ENCODE measurements at regions not wholly inside any gene's neighbourhood (a gene's known extent, or its start where the extent isn't known, plus 50 kb on each side); places are given as distances from the start of the nearest gene placed in this dataset.

DNA sequence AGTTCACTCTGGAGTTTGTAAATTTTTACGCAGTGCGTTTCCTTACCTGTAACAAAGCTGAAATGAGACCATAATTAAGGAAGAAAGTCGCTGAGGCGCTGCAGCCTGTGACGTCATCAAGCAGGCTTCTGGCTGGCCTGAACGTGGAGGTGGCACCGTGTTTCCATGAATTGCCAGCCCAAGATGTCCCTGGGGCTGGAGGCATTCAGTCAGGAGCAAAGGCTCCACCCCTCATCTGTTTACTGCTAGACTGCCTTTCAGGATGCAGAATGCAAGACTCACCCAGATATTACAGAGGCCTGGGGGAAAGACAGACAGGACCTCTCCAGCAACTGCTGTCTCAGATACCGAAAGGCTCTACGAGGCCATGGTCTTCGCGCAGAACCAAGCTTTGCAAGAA is 424.6 kb downstream of the TSHZ3 start:
- no peaks in the 10 kb centered on the region for H3K27me3 ChIP-seq (ENCODE audit: control insufficient read depth, insufficient read depth, low read length)
- H3K36me3 ChIP-seq (ENCODE audit: control insufficient read depth, insufficient read depth, low read length) = no peaks in the 10 kb centered on the region
- ChIA-PET POLR2A (no interaction called here), CTCF (no interaction called here)
- no peak for DNase-seq (ENCODE audit: low read depth)
- no peak overlapping the region for H3K4me3 ChIP-seq (ENCODE audit: low read depth, low read length)
- TF ChIP-seq, protein P1, sequence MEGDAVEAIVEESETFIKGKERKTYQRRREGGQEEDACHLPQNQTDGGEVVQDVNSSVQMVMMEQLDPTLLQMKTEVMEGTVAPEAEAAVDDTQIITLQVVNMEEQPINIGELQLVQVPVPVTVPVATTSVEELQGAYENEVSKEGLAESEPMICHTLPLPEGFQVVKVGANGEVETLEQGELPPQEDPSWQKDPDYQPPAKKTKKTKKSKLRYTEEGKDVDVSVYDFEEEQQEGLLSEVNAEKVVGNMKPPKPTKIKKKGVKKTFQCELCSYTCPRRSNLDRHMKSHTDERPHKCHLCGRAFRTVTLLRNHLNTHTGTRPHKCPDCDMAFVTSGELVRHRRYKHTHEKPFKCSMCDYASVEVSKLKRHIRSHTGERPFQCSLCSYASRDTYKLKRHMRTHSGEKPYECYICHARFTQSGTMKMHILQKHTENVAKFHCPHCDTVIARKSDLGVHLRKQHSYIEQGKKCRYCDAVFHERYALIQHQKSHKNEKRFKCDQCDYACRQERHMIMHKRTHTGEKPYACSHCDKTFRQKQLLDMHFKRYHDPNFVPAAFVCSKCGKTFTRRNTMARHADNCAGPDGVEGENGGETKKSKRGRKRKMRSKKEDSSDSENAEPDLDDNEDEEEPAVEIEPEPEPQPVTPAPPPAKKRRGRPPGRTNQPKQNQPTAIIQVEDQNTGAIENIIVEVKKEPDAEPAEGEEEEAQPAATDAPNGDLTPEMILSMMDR (IDR thresholded peaks at IDR 0.05; ENCODE audit: insufficient read depth, low read depth, low read length) = no peak

DNA sequence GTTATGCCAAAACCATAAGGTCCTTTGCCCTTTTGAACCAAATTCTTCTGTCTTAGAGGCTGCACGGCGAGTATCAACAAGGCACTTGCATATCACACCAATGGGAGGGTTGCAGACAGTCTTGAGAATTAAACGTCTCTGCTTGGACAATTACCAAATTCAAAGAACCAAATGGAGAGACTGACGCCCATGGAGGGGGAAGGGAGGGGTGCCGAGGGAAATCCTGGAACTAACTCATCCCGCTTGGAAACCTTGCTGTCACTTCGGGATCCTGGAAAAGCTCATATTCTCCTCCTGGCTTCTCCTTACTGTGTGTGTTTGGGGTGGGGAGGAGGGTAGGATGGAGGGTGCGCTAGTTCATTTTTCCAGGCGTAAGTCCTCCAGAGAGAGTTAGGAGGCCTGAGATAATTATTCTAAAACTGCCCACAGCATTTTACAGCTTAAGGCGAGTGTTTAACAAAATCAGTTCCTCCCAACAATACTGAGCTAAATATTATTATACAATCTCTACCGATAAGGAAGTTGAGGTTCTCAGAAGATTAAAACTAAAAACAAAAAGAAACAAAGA is 425.1 kb downstream of the TSHZ3 start:
- no peaks in the 10 kb centered on the region for H3K36me3 ChIP-seq (ENCODE audit: control insufficient read depth, insufficient read depth, low read length)
- TF ChIP-seq, protein P1 (IDR thresholded peaks at IDR 0.05; ENCODE audit: insufficient read depth, low read depth, low read length) = no peak
- ChIA-PET CTCF (no interaction called here), POLR2A (no interaction called here)
- no peaks in the 10 kb centered on the region for H3K27me3 ChIP-seq (ENCODE audit: control insufficient read depth, insufficient read depth, low read length)
- DNase-seq (ENCODE audit: low read depth) = no peak
- H3K4me3 ChIP-seq (ENCODE audit: low read depth, low read length) = no peak overlapping the region

DNA sequence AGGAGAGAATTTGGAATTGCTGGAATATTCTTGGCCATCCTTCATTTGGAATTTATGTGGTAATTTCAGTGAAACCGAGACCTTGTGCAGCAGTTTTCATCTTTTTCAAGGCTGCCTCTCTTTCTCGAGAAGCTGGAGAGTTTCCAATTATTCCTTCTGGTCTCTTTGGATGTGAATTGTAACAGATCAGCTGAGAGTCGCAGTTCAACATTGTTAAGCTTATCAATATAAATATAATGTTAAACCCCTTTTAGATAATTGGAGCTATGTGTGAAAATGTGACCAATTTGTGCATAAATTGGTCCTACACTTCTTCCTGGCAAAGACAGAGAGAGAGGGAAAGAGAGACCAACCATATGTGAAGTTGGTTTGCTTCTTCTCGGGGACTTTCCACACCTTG is 425.6 kb downstream of the TSHZ3 start:
- CTCF ChIA-PET = no interaction called here
- TF ChIP-seq, protein P1 (IDR thresholded peaks at IDR 0.05; ENCODE audit: insufficient read depth, low read depth, low read length) = no peak
- H3K36me3 ChIP-seq (ENCODE audit: control insufficient read depth, insufficient read depth, low read length) = no peaks in the 10 kb centered on the region
- POLR2A ChIA-PET = no interaction called here
- DNase-seq (ENCODE audit: low read depth) = no peak
- no peak overlapping the region for H3K4me3 ChIP-seq (ENCODE audit: low read depth, low read length)
- no peaks in the 10 kb centered on the region for H3K27me3 ChIP-seq (ENCODE audit: control insufficient read depth, insufficient read depth, low read length)

DNA sequence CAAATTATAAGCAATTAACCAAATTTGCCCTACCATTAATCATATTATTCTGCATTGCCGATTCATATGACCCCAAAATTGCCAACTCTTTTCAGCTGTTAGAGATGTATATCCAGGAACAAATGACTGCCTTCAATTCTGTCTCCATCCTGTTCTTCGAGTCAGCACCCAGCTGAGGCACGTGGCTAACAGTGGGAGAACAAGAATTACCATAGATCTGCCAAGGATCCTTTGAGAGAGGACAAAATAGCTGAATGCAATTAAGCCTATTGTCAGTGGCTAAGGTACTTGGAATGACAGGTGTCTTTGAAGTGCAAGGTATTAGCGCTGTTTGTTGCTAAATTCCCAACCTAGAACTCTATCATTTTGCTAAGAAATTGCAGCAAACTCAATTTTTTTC is 426.1 kb downstream of the TSHZ3 start:
- DNase-seq (ENCODE audit: low read depth) = no peak
- H3K36me3 ChIP-seq (ENCODE audit: control insufficient read depth, insufficient read depth, low read length) = no peaks in the 10 kb centered on the region
- TF ChIP-seq, protein P1 (IDR thresholded peaks at IDR 0.05; ENCODE audit: insufficient read depth, low read depth, low read length) = no peak
- ChIA-PET CTCF (no interaction called here), POLR2A (no interaction called here)
- H3K27me3 ChIP-seq (ENCODE audit: control insufficient read depth, insufficient read depth, low read length) = no peaks in the 10 kb centered on the region
- no peak overlapping the region for H3K4me3 ChIP-seq (ENCODE audit: low read depth, low read length)

DNA sequence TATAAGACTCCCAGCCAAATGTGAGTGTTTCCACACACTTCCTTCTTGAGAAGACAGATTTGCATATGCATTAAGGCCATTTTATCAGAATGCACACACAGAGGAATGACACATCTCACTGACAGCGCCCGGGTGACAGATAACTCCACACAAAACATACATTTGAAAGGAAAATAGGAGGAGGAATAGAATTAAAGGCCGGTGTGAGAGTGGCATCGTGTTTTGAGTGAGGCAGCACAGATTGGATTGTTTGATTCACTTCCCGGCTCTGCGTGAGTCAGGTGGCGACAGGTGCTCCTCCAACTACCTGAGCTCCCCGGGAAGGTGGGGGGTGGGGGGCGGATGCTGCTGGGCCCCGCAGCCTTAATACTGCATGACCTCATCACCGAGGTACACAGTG is 429.0 kb downstream of the TSHZ3 start:
- CTCF ChIA-PET = interaction anchor here (0.6 kb wide), 1 partner anchor 826 kb away, joined by 4 read pairs; no protein-coding TSS in a partner anchor
- POLR2A ChIA-PET = no interaction called here
- TF ChIP-seq, protein P1 (IDR thresholded peaks at IDR 0.05; ENCODE audit: insufficient read depth, low read depth, low read length) = no peak

More for the DNA sequence above, 429.0 kb downstream of the TSHZ3 start:
- Histone ChIP-seq H3K4me3 (ENCODE audit: low read depth, low read length) (no peak overlapping the region), H3K27me3 (ENCODE audit: control insufficient read depth, insufficient read depth, low read length) (no peaks in the 10 kb centered on the region), H3K36me3 (ENCODE audit: control insufficient read depth, insufficient read depth, low read length) (no peaks in the 10 kb centered on the region)
- DNase-seq (ENCODE audit: low read depth) = no peak
